Activated T-cell treated with anti-CD3 and anti-CD28 coated beads for 4 hours (primary cell): ENCODE measurements at regions not wholly inside any gene's neighbourhood (a gene's known extent, or its start where the extent isn't known, plus 50 kb on each side); places are given as distances from the start of the nearest gene placed in this dataset.
A peak's percentile ranks its signal among the peaks of the same experiment; 100 is the strongest.

Experiments
- DNase-seq: peaks from one replicate; pipeline ENCODE4 v3.0.0-alpha.2; 2020

DNA sequence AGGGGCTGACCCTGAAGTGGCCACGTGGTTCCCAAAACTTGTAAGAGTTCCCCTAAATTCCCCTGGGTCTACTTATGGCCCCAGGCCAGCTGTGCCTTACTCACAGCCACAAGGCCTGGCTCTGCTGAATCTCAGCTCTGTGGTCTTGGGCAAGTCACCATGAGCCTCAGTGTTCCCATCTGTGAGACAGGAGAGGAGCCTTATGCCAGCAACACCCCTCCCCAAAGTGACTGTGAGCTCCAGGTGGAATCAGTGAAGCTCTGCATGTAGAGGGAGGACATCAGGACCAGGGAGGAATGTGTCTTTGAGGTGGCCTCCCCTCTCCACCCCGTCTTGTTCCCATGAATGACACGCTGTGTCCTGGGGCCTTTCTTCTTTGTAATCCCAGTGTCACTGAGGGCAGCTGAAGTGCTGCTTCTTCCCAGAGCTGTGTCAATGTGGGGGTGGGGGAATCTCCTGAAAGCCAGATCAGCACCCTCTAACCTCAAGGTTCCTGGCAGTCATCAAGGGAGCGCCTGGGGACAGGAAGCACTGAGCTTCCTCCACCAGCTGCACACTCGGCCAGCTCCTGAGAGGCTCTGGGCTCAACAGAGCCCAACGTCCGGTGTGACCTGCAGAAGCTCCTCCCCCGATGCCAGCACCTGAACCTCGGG, 258.9 kb downstream of the UACA start:
- DNase-seq = no peak

DNA sequence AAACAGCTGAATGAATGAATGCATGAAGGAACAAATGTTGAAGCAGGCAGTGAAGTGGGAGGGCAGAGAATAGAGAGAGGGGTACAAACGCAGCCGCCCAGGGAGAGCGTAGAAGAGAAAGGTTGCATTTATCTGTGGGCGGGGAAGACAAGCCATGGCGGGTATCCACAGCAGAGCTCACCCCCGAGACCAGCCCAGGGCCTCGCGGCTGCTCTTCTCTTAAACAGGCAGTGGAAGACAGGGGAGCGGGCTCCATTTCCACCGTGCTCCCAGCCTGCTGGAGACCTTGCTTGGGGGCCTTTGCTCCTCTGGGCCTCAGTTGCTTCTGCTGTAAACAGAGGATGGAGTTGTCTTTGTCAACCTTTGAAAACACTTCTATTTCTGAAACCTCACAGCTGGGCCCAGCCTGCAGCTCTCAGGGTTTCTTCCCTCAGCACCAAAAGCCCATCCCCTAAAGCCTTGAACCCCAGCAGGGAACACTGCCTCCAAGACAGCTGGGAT, 259.5 kb downstream of the UACA start:
- no peak for DNase-seq

DNA sequence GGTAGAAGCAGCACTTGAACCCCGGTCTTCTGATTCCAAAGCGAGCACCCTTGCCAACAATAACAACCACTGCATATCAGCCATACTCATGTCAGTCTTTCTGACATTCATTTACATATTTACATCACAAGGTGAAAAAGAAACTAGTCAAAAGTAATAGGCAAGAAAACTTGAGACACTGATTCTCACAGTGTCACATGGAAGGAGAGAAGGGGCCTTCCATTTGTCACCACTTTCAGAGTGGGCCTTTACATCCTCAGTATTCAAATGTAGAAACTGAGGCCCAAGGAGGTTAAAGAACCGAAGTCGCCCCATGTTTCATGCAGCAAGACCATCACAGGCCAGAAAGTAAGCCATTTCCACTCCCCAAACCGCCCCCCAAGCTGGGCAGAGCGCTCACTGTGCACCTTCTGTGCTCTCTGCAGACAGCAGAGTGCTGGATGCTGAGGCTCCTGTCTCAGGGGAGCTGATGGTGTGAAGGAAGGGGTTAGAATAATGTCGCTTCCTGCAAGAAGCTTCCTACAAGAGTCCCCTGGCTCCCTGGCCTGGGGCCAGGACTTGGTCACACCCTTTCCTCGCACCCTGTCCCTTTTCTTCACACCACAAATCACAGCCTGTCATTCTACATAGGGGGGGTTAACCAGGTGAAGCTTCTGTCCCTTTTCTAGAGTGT, 260.1 kb downstream of the UACA start:
- no peak for DNase-seq

DNA sequence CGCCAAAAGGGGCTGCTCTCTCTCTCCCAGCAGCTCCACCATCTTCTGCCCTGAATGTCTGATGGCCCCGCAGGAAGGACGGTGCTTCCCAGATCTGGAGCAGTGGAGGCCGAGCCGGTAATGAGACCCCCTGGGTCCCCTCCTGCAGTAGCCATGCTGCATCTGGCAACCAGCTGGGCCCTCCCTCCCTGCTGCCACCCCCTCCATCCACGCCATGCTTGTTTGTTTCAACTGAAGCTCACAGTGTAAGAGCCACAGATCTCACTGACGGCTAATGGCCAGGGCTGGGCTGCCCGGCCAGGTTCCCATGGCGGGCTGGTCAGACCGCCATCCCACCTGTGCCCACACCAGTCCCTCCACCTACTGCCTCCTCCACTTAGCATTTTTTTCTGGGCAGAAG, 260.8 kb downstream of the UACA start:
- DNase-seq = no peak

DNA sequence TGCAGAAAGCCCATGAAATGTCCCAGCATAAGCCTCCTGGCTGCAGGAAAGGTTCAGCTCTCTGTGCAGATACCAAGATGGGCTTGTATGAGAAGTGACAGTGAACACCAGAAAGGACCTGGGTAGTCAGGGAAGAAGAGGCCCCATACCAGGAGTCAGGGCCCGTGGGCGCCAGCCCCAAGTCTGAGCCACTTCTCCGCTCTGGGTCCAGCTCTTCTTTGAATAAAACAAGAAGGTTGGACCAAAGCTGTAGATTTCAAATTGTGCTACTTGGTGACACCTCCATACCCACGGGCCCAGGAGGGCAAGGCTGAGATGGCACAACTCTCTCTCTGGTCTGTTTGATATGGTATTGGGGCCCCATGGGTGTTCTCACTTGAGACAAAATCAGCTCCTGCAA, 261.5 kb downstream of the UACA start:
- no peak for DNase-seq

DNA sequence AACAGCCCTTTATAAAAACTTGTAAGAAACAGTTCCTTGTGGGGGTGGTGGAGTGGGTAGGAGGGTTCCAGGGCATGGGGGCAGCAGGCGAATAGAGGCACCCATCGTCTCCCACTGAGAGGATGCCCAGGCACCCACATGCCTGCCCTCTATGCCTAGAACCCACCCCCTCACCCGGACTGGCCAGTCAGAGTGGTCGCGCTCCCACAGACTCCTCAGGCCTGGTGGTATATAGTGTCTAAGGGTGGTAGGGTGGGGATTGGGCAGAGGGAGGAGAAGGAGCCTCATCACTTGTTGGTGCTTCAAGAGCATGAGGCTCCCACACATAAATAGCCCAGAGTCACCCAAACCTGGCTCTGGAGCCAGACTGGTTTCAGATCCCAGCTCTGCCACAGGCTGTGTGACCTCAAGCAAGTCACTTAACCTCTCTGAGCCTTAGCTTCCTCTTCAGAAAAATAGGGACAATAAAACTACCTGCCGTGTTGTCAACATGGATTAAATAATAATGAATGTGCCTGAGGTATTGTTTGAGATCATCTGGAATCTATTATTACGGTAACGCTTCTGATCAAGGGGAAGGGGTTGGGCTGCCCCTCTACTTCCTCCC, 262.1 kb downstream of the UACA start:
- no peak for DNase-seq

DNA sequence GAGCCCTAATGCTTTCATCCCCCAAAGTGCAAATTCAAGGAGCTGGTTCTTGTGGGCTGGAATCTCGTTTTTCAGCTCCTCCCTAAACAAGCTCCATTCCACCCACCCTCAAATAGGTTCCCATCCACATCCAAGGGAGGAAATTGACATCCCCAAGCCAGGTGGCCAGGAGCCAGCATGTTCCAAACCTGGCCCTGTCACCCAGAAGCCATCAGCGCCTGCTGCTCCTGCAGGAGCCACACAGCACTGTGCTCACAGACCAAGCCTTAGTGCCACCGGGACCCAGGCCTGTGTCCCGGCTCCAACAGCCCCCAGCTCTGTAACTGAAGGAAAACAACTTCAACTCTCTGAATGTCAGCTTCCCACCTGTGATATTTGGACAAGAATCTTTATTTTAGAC, 263.6 kb downstream of the UACA start:
- no peak for DNase-seq

DNA sequence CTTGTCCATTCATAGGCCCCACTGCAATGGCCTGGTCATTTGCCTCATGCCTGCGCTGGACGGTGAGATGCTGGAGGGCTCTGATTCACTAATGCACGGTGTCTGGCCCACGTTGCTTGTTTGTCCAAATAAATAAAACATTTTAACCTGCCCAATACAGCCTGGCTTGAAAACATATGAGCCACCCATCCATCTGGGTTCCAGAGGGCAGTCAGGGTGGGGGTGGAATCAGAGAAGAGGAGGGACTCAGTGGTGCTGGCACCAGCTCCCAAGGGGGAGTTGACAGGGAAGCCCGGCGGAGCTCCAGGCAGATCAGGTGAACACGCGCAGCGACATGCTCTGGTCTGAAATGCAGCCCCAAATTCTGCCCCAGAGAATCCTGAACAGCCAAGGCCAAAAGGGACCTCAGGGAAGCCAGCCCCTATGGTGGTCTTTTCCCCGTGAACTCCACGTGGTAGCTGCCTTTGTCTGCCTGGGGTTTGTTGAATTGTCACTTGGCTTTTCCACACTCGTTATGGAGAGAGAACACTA, 265.2 kb downstream of the UACA start:
- no peak for DNase-seq

DNA sequence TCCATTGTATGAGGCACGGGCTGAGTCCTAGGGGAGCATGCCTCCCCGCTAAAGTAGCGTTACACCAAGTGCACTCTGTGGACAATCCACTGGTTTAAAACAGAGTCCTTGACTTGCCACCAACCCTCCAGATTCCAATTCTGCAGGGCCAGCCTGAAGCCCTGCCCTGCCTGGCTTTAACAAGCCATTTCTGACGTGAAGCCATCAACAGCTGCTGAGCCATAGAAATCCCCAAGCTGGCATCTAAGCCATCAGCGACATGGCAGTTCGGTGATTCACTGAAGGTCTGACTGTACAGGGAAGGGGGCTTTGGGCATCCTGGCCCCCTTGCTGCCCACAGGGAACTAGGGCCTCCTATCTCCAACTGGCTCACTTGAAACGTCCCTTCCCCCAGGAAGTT, 265.7 kb downstream of the UACA start:
- no peak for DNase-seq

DNA sequence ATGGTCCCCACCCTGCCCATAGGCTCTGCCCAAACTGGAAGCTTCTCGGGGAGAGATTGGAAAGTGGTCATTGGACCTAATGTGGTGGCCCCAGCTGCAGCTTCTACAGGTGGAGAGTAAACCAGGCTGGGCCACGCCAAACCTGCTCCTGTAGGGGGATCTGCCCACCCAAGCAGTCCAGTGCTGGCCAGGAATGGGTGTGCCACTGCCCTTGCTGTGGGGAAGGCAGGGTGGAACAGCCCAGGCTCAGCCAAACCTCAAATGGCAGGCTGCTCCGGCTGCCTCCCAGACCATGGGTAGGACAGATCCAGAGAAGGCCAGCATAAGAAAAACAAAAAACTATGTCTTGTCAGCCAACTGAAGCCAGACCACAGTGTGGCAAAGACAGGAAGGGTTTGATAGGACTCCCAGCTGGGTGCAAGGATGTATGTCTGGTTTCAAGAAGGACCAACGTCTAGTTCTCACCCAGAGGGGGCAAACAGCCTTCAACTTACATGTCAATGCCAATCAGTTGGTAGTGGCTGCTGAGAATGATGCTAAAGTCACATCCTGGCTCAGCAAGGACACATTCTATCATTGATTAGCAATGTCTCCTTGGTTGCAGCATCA, 267.3 kb downstream of the UACA start:
- no peak for DNase-seq

DNA sequence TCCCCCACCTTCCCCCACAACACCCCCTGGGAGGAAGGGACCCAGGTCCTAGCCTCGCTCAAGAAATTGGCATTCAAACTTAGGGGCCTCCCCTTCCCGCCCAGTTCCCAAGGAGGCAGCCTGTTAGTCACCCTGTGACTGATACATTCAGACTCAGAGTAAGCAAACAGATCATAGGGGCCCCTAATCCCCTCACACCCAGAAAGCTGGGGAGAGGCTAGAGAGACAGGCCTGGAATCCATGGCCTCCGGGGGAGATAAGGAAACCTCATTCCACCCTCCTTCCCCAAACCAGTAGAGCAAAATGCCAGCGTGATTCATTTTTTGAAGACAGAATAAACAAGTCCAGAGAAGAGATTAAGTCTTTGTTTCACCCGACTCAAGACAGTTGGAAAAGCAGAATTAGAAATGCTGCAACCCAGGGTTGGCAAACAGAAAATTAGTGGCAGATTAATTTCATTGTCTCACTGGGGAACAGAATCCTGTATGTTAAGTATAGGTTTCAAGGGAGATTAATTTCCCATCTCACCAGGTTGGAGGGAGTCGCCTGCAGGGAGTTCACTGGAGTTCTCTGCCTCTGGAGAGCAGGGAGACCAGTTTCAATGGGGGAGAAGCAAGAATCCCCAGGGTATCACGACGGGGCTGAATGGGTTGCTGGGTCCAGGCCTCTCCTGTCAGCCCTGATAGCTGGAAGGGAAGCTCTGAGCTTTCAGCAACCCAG, 268.3 kb downstream of the UACA start:
- DNase-seq = no peak

DNA sequence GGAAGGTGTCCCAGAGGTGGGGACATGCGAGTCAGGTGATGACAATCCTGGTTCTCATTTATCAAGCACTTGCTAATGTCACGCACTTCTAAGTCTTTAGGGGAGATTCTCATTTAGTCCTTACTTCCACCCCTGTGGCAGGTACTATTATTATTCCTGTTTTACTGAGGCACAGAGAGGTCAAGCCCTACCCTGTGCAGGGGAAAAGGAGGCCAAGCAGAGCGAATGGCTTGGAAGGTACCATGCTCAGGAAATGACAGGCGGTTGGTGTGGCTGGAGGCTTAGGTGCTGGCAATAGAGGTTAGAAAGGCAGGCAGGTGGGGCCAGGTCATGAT, 268.9 kb downstream of the UACA start:
- no peak for DNase-seq

DNA sequence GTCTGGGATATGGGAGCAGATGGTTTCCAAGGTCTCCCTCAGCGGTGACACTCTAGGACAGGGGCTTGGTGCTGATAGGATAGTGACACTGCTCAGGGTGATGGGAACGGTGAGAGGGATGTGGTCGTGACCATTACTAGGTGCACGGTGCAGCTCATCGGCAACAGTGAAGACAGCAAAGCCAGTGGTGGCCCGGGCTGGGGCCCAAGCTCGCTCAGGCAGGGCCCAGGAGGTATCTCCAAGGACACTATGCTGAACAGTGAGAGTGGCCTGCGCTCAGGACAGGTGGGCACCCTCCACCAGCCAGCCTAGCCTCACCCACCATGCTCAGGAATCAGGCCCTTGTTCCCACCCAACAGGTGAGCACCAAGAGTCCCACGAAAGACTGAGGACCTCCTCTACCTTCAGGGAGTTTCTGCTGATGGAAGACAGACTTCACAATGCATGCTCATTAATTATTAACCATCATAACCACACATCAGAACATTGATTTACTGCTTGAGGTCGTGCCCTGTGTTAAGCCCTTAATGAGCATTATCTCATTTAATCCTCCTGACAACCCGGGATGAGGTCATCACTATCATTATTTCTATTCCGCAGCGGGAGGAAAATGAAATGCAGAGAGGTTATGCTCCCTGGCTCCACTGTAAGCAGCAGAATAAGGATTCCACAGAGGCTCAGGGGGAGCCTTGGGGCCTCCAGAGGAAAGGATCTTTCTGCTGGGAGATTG, 269.4 kb downstream of the UACA start:
- DNase-seq = no peak

DNA sequence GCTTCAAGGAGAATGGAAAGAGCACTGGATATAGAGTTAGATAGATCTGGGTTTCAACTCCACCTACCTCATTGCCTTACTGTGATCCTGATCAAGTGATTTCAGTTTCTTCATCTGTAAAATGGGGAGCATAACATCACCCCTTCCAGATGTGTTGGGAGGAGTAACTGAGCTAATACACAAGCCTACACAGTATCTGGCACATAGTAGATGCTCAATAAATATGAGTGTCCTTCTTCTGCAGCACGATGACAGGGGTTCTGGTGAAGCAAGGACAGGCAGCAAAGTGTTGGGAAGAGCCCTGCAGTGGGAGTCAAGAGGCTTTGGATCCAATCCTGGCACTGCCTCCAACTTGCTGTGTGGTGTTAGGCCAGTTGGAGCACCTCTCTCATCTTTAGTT, 270.0 kb downstream of the UACA start:
- DNase-seq = no peak

DNA sequence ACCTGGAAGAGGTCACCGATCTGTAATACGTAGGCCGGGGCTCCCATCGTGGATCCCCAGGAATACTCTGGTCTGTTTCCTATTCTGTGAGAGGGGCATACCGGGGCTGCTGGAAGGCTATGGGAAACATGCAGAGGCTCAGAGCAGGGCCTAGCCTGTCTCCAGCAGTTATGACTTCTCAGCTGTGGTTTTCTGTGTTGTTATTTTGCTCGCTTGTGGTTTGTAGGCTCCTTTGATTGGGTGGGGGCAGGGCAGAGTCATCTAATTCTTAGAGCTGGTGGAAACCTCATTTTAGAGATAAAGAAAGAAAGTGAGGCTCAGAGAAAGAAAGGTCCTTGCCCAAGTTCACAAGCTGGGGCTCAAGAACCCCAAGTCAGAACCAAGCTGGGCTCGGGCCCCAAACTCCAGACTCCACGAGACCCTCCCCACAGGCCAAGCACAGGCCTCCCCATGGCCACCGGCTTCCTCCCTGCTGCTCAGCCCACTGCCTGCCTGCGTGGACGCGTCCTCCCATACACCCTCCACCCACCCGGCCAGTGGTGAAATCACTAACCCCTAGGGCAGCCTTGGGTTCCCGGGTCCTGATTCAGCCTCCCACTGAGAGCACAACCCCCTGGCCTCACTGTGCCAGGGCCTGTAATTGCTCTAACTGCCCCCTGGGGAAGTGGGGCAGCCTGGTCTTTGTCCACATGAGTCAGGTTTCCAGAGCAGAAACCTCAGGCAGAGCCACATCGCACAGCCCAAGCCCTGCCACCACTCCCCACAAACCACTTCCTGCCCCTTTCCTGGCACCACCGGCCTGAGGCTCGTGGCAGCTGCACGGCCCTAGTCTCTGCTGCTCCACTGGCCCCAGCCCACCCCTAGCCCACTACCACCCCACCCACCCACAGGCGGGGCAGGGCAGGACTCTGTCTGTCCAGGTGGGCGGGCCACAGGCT, 270.8 kb downstream of the UACA start:
- DNase-seq = peak; percentile 72

DNA sequence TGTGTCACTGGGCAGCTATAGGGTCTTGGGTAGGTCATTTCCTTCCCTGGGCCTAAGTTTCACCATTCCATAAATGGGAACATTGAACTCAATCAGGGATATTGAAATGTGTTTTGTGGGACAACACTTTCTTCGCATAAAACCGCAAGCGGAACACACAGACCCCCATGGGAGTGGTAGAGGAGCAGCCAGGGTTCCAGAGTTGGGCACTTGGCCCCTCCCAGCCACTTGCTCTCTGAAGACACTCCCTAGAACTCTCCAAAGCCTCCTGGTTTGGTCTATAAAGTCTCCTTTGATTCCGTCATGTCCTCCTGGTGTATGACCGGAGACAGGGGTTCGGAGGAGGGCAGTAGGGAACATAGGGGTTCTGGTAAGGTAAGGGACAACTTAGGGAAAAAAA, 271.7 kb downstream of the UACA start:
- no peak for DNase-seq

DNA sequence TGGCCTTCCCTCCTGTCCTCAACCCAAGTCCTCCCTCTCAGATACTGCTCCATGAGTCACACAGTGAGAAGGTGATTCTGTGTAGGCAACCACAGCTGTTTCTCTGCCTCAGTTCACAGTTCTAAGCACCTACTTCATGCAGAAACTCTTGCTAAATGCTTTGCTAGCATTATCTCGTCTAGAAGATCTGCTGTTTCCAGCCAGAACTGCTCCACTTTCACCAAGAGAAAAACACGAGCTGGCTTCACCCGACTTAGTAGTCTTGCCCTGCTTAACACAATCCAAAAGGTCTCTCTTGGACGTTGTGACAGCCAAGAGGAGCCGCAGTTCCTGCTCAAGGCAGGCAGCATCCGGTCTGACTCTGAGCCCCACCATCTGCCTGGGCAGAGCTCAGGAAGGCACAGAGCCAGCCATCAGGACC, 272.1 kb downstream of the UACA start:
- no peak for DNase-seq

DNA sequence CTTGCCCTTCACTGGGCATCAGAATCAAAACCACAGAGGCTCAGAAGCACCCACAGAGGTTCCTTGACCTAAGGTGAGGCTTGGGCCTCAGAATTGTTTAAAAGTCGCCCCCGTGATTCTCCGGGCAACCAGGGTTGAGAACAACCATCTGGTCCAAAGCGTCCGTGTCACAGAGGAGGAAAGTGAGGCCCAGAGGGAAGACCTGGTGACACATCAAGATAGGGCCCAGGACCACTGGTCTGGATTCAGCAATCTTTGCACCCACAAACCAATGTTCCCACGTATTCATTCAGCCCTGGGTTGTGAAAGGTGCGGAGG, 272.6 kb downstream of the UACA start:
- no peak for DNase-seq

DNA sequence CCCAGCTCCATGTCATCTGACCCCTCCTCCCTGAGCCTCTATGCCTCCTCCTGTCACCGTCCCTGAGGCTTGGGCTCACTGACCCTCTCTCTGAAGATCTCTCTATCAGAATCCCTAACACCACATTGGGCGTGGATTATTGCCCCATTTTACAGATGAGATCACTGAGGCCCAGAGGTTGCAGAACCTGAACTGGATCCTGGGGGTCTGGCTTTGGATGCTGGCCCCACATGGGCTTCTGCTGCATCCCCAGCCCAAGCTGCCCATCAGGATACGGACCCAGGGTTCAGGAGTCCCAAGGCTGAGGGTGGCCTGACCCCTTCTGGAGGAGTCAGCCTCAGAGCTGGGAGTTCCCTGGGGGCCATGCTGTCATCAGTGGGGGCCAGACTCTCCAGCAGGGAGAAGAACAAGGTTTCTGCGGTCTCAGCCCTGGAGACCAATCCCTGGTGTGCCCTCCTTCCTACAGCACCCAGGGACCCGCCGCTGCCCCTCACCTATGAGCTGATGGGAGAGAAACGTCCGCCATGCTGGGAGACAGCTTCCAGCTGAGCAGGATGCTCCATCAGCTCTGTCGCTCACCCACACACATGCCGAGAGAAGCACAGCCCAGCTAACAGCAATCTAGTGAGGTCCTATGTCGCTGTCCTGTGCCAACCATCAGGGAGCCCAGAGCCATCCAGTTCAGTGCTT, 273.1 kb downstream of the UACA start:
- no peak for DNase-seq

DNA sequence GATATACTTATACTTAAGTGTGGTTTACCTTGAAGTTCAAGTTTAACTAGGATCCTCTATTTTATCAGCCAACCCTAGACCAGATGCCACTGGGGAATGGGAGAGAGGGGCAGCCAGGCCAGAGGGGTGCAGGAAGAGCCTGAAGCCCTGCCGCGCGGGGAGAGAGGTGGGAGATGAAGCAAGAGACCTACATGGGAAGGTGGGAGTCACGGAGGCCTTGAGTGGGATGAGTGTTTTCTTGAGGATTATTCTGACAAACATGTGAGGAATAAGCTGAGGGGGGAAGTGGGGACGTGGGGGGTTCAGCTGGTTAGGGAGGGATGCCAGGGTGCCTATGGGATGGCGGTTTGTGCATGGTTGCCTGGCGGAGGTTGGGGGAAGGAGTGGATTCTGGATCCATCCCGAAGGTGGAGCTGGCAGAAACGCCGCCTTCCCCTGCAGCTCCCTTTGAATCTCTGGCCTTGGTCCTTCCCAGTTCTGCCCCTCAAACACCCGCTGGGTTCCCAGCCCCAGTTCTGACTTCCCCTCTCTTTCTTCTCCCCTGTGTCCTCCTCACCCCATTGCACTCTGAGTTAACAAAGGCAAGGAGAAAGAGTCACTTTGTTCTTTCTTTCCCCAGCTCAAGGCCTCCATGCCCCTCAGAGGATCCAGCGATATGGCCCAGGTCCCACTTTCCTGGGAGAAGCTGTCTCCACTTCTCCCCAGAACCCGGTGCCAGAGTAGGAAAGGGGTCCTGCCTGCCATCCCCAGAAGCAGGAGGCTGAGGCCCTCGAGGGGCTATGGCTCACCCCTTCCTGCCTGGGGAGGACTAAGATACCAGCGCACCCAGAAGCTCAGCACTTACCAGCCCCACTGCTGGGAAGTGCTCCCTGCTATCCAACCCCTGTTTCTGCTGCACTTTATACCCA, 274.2 kb downstream of the UACA start:
- DNase-seq = no peak
